ENCODE measurements at regions not wholly inside any gene's neighbourhood (a gene's known extent, or its start where the extent isn't known, plus 50 kb on each side); places are given as distances from the start of the nearest gene placed in this dataset.

GRCh38 chr13:33383724-33384577 lies 98.4 kb upstream of the STARD13 start:
- no peak for TF ChIP-seq CTCF (conservative IDR thresholded peaks at IDR 0.05 in 1 of 2, IDR thresholded peaks at IDR 0.05 in 1 of 2; ENCODE audit: extremely low read depth in 1 of 2, insufficient read depth in 1 of 2, low read depth in 1 of 2, low read length in 2 of 2)
- TF ChIP-seq EZH2 (IDR thresholded peaks at IDR 0.05; ENCODE audit: borderline replicate concordance, low read length) = no peak
